H1 (cell line): ENCODE measurements at regions not wholly inside any gene's neighbourhood (a gene's known extent, or its start where the extent isn't known, plus 50 kb on each side); places are given as distances from the start of the nearest gene placed in this dataset.

Experiments used
- KDM1A ChIP-seq: fragments of 200-600, 300-600 bp; sonication (generic); IDR thresholded peaks from 2 replicates; pipeline ENCODE4 v1.7.1; 2016; ENCODE audit warnings: mild to moderate bottlenecking, low read length, borderline replicate concordance
- TF ChIP-seq, protein P1 (sequence below), 3 experiments: IDR thresholded peaks; 1 replicate in 2 of 3; 2 replicates in 1 of 3; pipeline versions ENCODE4 v1.5.1 to v1.6.1; 2011; ENCODE audit warnings: low read length in 3 of 3, mild to moderate bottlenecking in 3 of 3, inconsistent platforms in 2 of 3, low read depth in 1 of 3, moderate library complexity in 1 of 3; ENCODE audit not compliant: insufficient read depth in 1 of 3; ENCODE audit errors: control extremely low read depth in 1 of 3

DNA sequence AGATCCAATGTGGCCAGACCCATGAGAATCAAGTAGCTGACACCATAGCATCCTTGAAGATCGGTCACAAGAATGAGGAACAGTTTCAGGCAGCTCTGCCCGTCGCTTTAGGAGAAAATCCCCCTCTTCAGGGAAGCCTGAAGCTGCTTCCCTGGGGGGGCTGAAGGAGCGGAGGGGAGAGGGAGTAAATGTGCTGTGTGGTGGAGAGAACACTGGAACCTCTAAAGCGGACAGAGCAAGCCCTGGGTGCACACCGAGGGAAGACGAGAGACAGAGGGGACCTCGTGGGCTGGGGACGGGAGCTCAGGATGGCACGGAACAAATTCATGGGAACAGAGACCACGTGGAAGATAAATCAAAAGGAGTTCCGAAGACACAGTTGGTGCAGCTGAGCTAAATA is 154.3 kb downstream of the NDUFA10 start (continued):
- TF ChIP-seq, protein P1, sequence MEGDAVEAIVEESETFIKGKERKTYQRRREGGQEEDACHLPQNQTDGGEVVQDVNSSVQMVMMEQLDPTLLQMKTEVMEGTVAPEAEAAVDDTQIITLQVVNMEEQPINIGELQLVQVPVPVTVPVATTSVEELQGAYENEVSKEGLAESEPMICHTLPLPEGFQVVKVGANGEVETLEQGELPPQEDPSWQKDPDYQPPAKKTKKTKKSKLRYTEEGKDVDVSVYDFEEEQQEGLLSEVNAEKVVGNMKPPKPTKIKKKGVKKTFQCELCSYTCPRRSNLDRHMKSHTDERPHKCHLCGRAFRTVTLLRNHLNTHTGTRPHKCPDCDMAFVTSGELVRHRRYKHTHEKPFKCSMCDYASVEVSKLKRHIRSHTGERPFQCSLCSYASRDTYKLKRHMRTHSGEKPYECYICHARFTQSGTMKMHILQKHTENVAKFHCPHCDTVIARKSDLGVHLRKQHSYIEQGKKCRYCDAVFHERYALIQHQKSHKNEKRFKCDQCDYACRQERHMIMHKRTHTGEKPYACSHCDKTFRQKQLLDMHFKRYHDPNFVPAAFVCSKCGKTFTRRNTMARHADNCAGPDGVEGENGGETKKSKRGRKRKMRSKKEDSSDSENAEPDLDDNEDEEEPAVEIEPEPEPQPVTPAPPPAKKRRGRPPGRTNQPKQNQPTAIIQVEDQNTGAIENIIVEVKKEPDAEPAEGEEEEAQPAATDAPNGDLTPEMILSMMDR (IDR thresholded peaks at IDR 0.05; ENCODE audit: control extremely low read depth in 1 of 3, insufficient read depth in 1 of 3, low read depth in 1 of 3, low read length in 3 of 3) = no peak
- TF ChIP-seq KDM1A = no peak
- TF ChIP-seq, all 59 proteins: peak for 0
